Smooth muscle cell (in vitro differentiated cells): ENCODE measurements at regions not wholly inside any gene's neighbourhood (a gene's known extent, or its start where the extent isn't known, plus 50 kb on each side); places are given as distances from the start of the nearest gene placed in this dataset.

ENCODE experiments used
- DNase-seq: peaks from one replicate; lab custom pipeline; 2025; ENCODE audit not compliant: unreplicated experiment; lab: John Stamatoyannopoulos, UW
- H2AFZ ChIP-seq: fragments of 200-600 bp; sonication (generic); 2 replicates; pipeline ENCODE4 v1.6.0; 2016; ENCODE audit warnings: antibody characterized with exemption, low read depth, mild to moderate bottlenecking
- H3F3A ChIP-seq: fragments of 200-600 bp; sonication (generic); 2 replicates; pipeline ENCODE4 v1.6.0; 2017; ENCODE audit warnings: antibody characterized with exemption, low read depth
- H3K27ac ChIP-seq: fragments of 200-600 bp; sonication (generic); 2 replicates; pipeline ENCODE4 v1.5.1; 2016; ENCODE audit warnings: low read depth, mild to moderate bottlenecking
- H3K27me3 ChIP-seq: fragments of 200-600 bp; sonication (generic); 2 replicates; pipeline ENCODE4 v1.6.1; 2016; ENCODE audit warnings: low read depth, mild to moderate bottlenecking
- H3K36me3 ChIP-seq: fragments of 200-600 bp; sonication (generic); 2 replicates; pipeline ENCODE4 v1.5.1; 2016; ENCODE audit warnings: low read depth
- H3K4me1 ChIP-seq: fragments of 200-600 bp; sonication (generic); 2 replicates; pipeline ENCODE4 v1.5.1; 2016; ENCODE audit warnings: low read depth
- H3K4me2 ChIP-seq: fragments of 200-600 bp; sonication (generic); 2 replicates; pipeline ENCODE4 v1.6.0; 2016; ENCODE audit warnings: mild to moderate bottlenecking
- H3K4me3 ChIP-seq: fragments of 200-600 bp; sonication (generic); 2 replicates; pipeline ENCODE4 v1.5.1; 2016; ENCODE audit warnings: mild to moderate bottlenecking
- H3K79me2 ChIP-seq: fragments of 200-600 bp; sonication (generic); 2 replicates; pipeline ENCODE4 v1.6.0; 2016; ENCODE audit warnings: low read depth, mild to moderate bottlenecking
- H3K9ac ChIP-seq: fragments of 200-600 bp; sonication (generic); 2 replicates; pipeline ENCODE4 v1.6.0; 2016; ENCODE audit warnings: low read depth
- H3K9me3 ChIP-seq: fragments of 200-600 bp; sonication (generic); replicated peaks from 2 replicates; pipeline ENCODE4 v1.5.1; 2016; ENCODE audit warnings: low read depth
- H4K20me1 ChIP-seq: fragments of 200-600 bp; sonication (generic); 2 replicates; pipeline ENCODE4 v1.6.0; 2016; ENCODE audit warnings: low read depth
- WGBS: methylation state at CpG from one replicate; pipeline ENCODE4 v1.1.7; 2016; ENCODE audit warnings: low lambda C conversion rate; 5-methylcytosine and 5-hydroxymethylcytosine counted together
- TF ChIP-seq, protein P1 (sequence below): fragments of 200-600 bp; sonication (generic); IDR thresholded peaks from 2 replicates; pipeline ENCODE4 v1.5.1; 2017; ENCODE audit warnings: borderline replicate concordance, mild to moderate bottlenecking, antibody characterized with exemption; ENCODE audit not compliant: insufficient read depth, poor library complexity, severe bottlenecking

DNA sequence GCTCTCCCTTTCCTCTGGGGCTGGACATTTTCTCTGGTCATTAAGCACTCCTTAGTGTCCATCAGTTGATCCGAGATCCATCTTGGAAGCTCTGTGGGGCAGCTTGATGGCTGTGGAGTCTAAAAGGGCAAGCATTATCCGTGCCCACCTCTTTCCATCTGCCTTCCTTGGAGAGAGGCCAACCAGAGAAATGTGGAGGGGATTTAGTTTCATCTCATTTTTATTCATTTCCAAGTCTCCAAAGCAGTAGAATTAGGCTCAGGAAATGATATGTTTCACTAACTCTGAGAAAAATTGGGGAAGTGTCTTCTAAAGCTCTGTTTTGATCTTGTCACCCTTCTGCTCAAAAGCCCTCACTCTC lies 95.9 kb upstream of the KLHL25 start:
- H3K36me3 ChIP-seq, result no peaks in the 10 kb centered on the region
- no peak for DNase-seq
- H2AFZ ChIP-seq, result no peak overlapping the region
- H3K4me2 ChIP-seq, result no peak overlapping the region
- no peaks in the 10 kb centered on the region for H3K9me3 ChIP-seq
- H3K27me3 ChIP-seq, result peaks cover 19% of the 10 kb centered on the region
- no peak overlapping the region for H3K4me3 ChIP-seq
- TF ChIP-seq, protein P1, sequence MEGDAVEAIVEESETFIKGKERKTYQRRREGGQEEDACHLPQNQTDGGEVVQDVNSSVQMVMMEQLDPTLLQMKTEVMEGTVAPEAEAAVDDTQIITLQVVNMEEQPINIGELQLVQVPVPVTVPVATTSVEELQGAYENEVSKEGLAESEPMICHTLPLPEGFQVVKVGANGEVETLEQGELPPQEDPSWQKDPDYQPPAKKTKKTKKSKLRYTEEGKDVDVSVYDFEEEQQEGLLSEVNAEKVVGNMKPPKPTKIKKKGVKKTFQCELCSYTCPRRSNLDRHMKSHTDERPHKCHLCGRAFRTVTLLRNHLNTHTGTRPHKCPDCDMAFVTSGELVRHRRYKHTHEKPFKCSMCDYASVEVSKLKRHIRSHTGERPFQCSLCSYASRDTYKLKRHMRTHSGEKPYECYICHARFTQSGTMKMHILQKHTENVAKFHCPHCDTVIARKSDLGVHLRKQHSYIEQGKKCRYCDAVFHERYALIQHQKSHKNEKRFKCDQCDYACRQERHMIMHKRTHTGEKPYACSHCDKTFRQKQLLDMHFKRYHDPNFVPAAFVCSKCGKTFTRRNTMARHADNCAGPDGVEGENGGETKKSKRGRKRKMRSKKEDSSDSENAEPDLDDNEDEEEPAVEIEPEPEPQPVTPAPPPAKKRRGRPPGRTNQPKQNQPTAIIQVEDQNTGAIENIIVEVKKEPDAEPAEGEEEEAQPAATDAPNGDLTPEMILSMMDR, result no peak
- H4K20me1 ChIP-seq, result no peaks in the 10 kb centered on the region
- H3F3A ChIP-seq, result no peaks in the 10 kb centered on the region
- no peaks in the 10 kb centered on the region for H3K4me1 ChIP-seq
- no peaks in the 10 kb centered on the region for H3K79me2 ChIP-seq
- H3K27ac ChIP-seq, result no peak overlapping the region
- no peak overlapping the region for H3K9ac ChIP-seq
- 90% methylated on average over 2 of the region's 2 CpGs for WGBS

DNA sequence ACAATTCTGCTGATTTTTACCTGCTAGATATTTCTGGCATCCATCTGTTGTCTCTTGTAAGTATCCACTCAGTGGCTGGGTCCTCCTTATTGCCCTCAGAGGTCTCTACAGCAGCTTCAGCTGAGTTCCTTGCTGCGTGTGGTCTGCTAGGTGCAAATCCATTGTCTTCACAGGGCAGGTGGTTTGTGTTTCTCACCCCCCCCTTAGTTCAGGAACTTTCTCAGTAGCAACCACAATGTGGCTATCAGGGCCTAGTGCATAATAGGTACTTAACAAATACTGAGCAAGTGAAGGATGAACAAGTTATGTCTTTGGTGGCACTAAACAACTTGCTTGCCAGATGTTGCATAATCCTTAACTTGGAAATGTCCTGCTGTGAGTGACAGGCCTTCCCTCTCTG lies 96.7 kb upstream of the KLHL25 start:
- H3F3A ChIP-seq, result no peaks in the 10 kb centered on the region
- no peak overlapping the region for H3K4me2 ChIP-seq
- H3K9me3 ChIP-seq, result no peaks in the 10 kb centered on the region
- no peaks in the 10 kb centered on the region for H4K20me1 ChIP-seq
- no peaks in the 10 kb centered on the region for H3K36me3 ChIP-seq
- DNase-seq, result no peak
- H3K27ac ChIP-seq, result no peak overlapping the region
- 90% methylated on average over 1 of the region's 1 CpG for WGBS
- no peak overlapping the region for H3K9ac ChIP-seq
- H3K27me3 ChIP-seq, result peaks cover 22% of the 10 kb centered on the region
- H3K79me2 ChIP-seq, result no peaks in the 10 kb centered on the region
- TF ChIP-seq, protein P1, result no peak
- H3K4me1 ChIP-seq, result no peaks in the 10 kb centered on the region
- no peak overlapping the region for H2AFZ ChIP-seq
- no peak overlapping the region for H3K4me3 ChIP-seq

DNA sequence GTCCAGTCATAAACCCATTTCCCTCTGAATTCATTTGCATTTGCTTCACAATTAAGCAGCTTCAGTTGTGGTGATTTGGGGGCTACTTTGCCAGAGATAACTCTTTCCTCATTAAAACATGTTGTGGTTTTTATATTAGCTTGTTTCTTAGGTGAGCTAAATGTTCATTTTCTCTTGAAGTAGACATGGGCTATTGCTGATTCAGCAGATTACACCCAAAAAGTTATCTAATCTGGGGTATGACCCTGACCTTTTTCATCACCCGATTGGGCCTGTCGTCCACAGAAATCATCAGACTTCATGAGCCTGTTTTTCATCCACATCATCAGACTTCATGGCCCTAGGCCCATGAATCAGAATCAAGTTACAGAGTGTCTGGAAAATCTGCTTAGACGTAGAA lies 97.5 kb upstream of the KLHL25 start:
- 90% methylated on average over 3 of the region's 3 CpGs for WGBS
- H3K4me1 ChIP-seq, result no peaks in the 10 kb centered on the region
- H3K4me3 ChIP-seq, result no peak overlapping the region
- H3K27me3 ChIP-seq, result peaks cover 22% of the 10 kb centered on the region
- no peak overlapping the region for H3K4me2 ChIP-seq
- no peak overlapping the region for H3K9ac ChIP-seq
- TF ChIP-seq, protein P1, result no peak
- H3F3A ChIP-seq, result no peaks in the 10 kb centered on the region
- no peaks in the 10 kb centered on the region for H4K20me1 ChIP-seq
- H3K9me3 ChIP-seq, result no peaks in the 10 kb centered on the region
- no peak overlapping the region for H3K27ac ChIP-seq
- no peak overlapping the region for H2AFZ ChIP-seq
- H3K36me3 ChIP-seq, result no peaks in the 10 kb centered on the region
- no peak for DNase-seq
- no peaks in the 10 kb centered on the region for H3K79me2 ChIP-seq

DNA sequence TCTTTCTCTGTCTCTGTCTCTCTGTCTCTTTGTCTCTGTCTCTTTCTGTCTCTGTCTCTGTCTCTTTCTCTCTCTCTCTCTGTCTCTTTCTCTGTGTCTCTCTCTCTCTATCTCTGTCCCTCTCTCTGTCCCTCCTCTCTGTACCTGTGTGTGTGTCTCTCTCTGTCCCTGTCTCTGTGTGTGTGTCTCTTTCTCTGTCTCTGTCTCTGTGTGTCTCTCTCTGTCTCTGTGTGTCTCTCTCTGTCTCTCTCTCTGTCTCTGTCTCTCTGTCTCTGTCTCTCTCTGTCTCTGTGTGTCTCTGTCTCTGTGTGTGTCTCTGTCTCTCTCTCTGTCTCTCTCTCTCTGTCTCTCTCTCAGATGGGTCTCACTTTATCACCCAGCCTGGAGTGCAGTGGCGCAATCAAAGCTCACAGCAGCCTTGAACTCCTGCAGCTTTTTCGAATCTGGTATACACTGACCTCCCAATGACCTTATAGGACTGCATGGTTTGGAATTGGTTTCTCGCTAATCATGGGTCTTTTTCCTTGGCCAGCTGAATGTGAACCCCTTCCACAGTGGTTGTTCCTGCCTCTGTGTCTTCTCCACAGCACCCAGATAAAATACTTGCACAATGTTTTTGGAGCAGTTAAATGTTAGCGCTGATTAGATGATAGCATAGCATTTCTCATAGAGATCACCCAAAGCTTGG lies 102.6 kb upstream of the KLHL25 start:
- no peaks in the 10 kb centered on the region for H3K9me3 ChIP-seq
- H2AFZ ChIP-seq, result no peak overlapping the region
- no peak for DNase-seq
- H3K27me3 ChIP-seq, result peaks cover 27% of the 10 kb centered on the region
- H3K4me3 ChIP-seq, result no peak overlapping the region
- no peaks in the 10 kb centered on the region for H3K36me3 ChIP-seq
- H3K9ac ChIP-seq, result no peak overlapping the region
- TF ChIP-seq, protein P1, result no peak
- no peaks in the 10 kb centered on the region for H3K79me2 ChIP-seq
- no peak overlapping the region for H3K27ac ChIP-seq
- no peak overlapping the region for H3K4me2 ChIP-seq
- 70% methylated on average over 4 of the region's 4 CpGs for WGBS
- peaks cover 8% of the 10 kb centered on the region for H3K4me1 ChIP-seq
- H4K20me1 ChIP-seq, result no peaks in the 10 kb centered on the region
- H3F3A ChIP-seq, result no peaks in the 10 kb centered on the region
